B cell (primary cell): ENCODE measurements at regions not wholly inside any gene's neighbourhood (a gene's known extent, or its start where the extent isn't known, plus 50 kb on each side); places are given as distances from the start of the nearest gene placed in this dataset.

ENCODE experiments used
- CTCF ChIP-seq: fragments of 200-600 bp; IDR thresholded peaks from one replicate; pipeline ENCODE4 v1.8.0; 2022; ENCODE audit warnings: antibody characterized with exemption, mild to moderate bottlenecking
- EZH2 ChIP-seq: IDR thresholded peaks from 2 replicates; pipeline ENCODE4 v1.6.1; 2012; ENCODE audit warnings: borderline replicate concordance, low read depth, mild to moderate bottlenecking, moderate library complexity, low read length; ENCODE audit not compliant: insufficient read depth, poor library complexity, severe bottlenecking

- no peak for TF ChIP-seq CTCF
- no peak for TF ChIP-seq EZH2
These were observed 548.9 kb downstream of the ARAP2 start for GRCh38 chr4:35695421-35695820.
